Epithelial cell of esophagus (primary cell): ENCODE measurements at regions not wholly inside any gene's neighbourhood (a gene's known extent, or its start where the extent isn't known, plus 50 kb on each side); places are given as distances from the start of the nearest gene placed in this dataset.
"Not testable (repeated sequence)": the region's sequence is repeated elsewhere in the genome, so short reads cannot be mapped to it uniquely, and the experiment has no call there.

Source experiments
- DNase-seq: peaks from one replicate; pipeline ENCODE4 v3.0.0; 2010; ENCODE audit warnings: low read depth
- H3K4me3 ChIP-seq: 2 replicates; pipeline ENCODE4 v1.5.1; 2011; ENCODE audit warnings: mild to moderate bottlenecking, low read length, control low read depth
- TF ChIP-seq, protein P1 (sequence below): IDR thresholded peaks from 2 replicates; pipeline ENCODE4 v1.5.1; 2011; ENCODE audit warnings: low read depth, mild to moderate bottlenecking, low read length, control low read depth, inconsistent platforms; ENCODE audit not compliant: insufficient read depth; ENCODE audit errors: missing control alignments

DNA sequence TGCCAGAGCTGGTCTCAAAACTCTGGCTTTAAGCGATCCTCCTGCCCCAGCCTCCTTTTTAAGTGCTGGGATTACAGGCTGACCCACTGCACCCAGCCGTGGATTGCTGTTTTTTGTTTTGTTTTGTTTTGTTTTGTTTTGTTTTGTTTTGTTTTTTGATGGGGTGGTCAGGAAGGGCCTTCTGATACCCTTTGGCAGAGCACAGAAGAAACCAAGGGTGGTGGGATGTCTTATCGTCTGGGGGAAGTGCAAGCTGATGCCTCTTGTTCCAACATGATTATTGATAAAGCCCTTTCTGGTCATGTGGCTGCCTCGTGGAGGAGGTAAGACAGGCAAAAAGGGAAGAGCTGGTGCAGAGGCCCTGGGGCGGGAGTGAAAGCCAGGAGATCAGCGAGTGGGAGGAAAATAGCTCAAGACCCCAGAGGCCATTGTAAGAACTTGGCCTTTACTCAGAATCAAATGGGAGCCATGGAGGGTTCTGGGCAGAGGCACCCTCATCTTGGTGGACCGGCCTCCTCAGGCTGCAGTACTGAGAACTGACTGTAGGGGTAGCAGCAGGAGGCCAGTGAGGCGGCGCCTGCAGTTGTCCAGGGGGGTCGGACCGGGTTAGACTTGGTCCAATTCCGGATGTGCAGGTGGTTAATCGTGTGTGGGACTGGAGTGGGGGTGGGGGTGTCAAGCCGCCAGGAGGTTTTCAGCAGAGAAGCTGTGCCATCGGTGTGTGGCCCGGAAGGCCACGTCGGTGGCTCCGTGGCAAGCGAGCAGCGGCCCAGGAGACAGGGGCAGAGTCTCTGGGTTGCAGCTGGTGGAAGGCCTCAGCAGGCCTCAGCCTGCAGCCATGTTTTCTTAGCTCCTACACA lies 84.4 kb upstream of the GSE1 start:
- TF ChIP-seq, protein P1, sequence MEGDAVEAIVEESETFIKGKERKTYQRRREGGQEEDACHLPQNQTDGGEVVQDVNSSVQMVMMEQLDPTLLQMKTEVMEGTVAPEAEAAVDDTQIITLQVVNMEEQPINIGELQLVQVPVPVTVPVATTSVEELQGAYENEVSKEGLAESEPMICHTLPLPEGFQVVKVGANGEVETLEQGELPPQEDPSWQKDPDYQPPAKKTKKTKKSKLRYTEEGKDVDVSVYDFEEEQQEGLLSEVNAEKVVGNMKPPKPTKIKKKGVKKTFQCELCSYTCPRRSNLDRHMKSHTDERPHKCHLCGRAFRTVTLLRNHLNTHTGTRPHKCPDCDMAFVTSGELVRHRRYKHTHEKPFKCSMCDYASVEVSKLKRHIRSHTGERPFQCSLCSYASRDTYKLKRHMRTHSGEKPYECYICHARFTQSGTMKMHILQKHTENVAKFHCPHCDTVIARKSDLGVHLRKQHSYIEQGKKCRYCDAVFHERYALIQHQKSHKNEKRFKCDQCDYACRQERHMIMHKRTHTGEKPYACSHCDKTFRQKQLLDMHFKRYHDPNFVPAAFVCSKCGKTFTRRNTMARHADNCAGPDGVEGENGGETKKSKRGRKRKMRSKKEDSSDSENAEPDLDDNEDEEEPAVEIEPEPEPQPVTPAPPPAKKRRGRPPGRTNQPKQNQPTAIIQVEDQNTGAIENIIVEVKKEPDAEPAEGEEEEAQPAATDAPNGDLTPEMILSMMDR = peak; percentile 56
- no peak for DNase-seq
- no peak overlapping the region for H3K4me3 ChIP-seq

DNA sequence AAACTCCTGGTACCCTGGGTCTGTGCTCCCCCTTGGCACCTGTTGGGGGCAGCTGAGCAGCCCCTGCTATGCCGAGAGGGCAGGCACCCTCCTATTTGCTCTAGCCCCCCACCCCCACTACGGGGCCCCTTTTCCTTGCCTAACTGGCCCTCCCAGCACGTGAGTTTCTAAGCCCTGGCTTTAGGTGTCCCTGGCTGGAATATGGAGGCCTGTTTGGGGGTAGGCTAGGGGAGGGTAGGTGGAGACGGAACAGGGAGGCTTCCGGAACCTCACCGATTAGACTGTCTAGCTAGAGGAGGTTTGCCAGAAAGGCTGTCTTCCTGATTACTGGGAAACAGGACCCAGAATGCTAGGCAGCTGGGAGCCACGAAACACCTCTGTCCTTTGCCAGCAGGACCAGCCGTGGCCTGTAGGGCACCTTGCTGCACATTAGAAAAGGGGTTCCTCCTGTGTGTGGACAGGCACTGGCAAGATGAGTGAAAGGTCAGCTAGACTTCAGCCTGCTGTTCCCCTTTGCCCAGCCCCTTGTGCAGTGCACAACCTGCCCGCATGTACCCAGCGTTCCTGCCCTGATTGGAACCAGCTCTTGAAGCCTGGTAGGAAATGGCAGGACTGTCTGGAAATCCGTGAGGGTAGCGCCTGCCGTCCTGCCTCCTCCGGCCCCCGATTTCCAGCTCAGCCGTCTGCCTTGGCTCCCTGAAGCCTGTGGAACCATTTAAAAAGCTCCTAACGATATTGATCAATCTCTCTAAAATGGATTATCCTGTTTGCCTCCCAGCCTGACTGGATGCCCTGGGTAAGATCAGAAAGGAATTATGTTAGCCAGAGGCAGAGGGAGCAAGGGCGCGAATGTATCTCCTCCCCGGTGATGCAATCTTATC lies 83.4 kb upstream of the GSE1 start:
- TF ChIP-seq, protein P1 = peak; percentile 13
- H3K4me3 ChIP-seq = no peak overlapping the region
- no peak for DNase-seq

DNA sequence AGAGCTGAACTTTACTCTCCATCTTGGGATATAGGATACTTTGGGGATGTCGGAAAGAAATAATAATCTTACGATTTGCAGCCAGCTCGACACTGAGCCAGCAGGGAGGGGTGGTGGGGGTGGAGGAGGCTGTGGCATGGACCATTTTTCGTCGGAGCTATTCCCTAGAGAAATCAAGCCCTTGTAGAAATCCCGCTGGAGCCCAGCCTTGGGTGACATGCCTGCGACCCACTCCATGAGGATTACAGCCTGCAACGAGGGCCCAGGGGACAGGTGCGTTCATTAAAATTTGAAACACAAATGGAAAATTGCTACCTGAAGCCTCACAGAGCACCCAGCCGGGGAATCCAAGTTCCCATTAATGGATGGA lies 82.8 kb upstream of the GSE1 start:
- H3K4me3 ChIP-seq = no peak overlapping the region
- no peak for DNase-seq
- TF ChIP-seq, protein P1 = no peak

DNA sequence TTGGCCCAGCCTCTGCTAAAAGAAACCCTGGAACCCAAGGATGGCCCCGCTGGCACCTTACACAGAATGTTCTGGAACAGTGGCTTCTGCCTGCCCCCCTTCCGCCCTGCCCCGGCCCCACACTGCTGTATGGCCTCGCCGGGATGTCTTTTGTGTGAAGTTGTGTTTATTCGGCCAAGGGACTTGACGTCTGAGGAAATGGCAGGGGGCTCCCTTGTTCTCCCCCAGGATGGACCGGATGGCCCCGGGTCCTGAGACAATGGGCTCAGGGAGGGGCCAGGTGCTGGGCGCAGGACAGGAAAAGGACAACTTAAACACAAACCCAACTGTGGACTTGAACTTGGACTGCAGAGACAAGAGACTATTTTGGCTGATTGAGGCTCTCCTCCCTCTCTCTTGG lies 81.6 kb upstream of the GSE1 start:
- no peak overlapping the region for H3K4me3 ChIP-seq
- TF ChIP-seq, protein P1 = no peak
- DNase-seq = no peak

DNA sequence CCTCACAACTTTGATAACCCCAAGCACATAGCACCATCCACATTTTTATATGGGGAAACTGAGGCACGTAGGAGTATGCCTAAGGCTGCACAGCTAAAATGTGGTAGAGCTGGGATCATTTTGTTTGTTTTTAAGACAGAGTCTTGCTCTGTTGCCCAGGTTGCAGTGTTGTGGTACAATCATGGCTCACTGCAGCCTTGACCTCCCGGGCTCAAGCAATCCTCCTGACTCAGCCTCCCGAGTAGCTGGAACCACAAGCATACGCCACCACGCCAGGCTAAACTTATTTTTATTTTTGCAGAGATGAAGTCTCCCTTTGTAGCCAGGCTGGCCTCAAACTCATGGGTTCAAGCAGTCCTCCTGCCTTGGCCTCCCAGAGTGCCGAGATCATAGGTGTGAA lies 81.0 kb upstream of the GSE1 start:
- TF ChIP-seq, protein P1 = no peak
- no peak for DNase-seq
- no peak overlapping the region for H3K4me3 ChIP-seq

DNA sequence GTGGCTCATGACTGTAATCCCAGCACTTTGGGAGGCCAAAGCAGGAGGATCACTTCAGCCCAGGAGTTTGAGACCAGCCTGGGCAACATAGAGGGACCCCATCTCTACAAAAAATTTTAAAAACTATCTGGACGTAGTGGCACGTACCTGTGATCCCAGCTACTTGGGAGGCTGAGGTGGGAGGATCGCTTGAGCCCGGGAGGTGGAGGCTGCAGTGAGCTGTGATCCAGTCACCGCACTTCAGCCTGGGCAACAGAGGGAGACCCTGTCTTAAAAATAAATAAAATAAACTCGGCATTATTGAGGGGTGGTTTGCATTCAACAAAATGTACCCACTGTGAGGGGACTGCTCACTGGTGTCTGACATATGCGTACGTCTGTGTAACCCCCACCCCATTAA lies 79.5 kb upstream of the GSE1 start:
- not testable (repeated sequence) for DNase-seq

DNA sequence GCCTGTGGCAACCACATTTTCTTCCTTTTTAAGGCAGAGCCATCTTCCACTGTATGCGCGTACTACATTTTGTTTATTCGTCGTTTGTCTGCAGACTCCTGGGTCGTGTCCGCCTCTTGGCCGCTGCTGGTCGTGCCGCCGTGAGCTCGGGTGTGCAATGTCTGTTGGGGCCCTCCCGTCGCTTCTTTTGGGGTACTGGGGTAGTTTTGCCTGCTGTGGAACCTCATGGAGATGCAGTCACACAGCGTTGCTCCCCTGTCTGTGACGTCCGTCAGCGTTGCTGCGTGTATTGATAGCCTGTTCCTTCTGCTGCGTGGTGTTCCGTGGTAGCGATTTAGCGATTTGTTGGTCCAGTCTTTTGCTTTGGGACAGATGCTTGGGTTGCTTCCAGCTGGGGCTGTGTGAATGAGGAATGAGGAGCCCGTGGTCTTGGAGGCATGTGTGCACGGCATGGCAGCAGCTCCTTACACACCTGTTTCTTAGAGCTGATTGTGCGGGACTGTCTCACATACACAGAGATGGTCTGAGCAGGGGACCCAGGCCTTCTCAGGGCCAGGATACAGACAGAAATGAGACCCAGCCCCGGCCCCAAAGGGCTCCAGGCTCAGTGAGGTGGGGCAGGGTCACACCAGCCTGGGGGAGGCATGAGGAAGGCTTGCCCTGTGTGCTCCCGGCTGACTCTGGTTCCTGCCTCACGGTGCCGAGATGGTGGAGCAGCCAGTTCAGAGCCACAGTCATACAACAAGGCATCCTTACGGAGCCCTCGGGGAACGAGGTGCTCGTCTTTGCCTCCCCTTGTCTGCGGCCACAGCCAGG lies 78.4 kb upstream of the GSE1 start:
- H3K4me3 ChIP-seq = no peak overlapping the region
- DNase-seq = no peak
- TF ChIP-seq, protein P1 = no peak

More for the DNA sequence above, 79.5 kb upstream of the GSE1 start:
- H3K4me3 ChIP-seq = not testable (repeated sequence)
